ENCODE measurements at regions not wholly inside any gene's neighbourhood (a gene's known extent, or its start where the extent isn't known, plus 50 kb on each side); places are given as distances from the start of the nearest gene placed in this dataset.

- TF ChIP-seq CTCF (IDR thresholded peaks at IDR 0.05), result no peak
- TF ChIP-seq POLR2A (IDR thresholded peaks at IDR 0.05), result no peak
Observed at GRCh38 chr12:115147916-115148315, 463.9 kb upstream of the TBX3 start.
